ENCODE measurements at regions not wholly inside any gene's neighbourhood (a gene's known extent, or its start where the extent isn't known, plus 50 kb on each side); places are given as distances from the start of the nearest gene placed in this dataset.

DNA sequence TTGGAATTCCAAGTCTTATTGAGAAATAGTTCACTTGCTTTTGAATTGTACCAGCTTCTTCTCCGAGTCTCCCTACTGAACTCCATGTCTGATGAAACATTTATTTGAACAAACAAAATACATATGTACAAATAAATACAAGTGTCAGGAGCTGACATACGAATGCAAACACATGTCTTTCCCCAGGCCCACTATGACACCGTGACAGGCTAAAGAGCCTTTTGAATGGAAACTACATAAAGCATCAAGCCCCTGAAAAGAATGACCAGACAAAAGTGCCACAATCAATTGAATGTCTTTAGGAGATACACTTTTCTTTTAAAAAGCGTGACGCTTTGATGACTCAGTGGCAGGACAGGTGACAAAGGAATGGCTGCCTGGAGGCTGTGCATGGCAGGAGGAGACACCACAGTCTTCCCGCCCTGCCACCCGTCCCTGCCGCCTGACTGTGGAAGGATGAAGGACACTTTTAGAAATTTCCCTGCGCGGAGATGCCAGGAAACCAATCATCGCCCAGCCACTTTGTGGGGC, 112.4 kb upstream of the BNC2 start:
- intact Hi-C loops (cut with DNase I) = no loop called here
- no peak for TF ChIP-seq POLR2A (IDR thresholded peaks at IDR 0.05)
- TF ChIP-seq, protein P1, sequence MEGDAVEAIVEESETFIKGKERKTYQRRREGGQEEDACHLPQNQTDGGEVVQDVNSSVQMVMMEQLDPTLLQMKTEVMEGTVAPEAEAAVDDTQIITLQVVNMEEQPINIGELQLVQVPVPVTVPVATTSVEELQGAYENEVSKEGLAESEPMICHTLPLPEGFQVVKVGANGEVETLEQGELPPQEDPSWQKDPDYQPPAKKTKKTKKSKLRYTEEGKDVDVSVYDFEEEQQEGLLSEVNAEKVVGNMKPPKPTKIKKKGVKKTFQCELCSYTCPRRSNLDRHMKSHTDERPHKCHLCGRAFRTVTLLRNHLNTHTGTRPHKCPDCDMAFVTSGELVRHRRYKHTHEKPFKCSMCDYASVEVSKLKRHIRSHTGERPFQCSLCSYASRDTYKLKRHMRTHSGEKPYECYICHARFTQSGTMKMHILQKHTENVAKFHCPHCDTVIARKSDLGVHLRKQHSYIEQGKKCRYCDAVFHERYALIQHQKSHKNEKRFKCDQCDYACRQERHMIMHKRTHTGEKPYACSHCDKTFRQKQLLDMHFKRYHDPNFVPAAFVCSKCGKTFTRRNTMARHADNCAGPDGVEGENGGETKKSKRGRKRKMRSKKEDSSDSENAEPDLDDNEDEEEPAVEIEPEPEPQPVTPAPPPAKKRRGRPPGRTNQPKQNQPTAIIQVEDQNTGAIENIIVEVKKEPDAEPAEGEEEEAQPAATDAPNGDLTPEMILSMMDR (IDR thresholded peaks at IDR 0.05) = no peak
- ATAC-seq (no peak), DNase-seq (no peak)
- Histone ChIP-seq H3K4me3 (no peak overlapping the region), H3K36me3 (no peaks in the 10 kb centered on the region), H3K27ac (no peak overlapping the region), H3K27me3 (no peaks in the 10 kb centered on the region), H3K9me3 (no peaks in the 10 kb centered on the region), H3K4me1 (no peaks in the 10 kb centered on the region)
- WGBS (ENCODE audit: insufficient coverage, low coverage, low lambda C conversion rate, missing lambda C conversion rate) = 71% methylated on average over 11 of the region's 11 CpGs

DNA sequence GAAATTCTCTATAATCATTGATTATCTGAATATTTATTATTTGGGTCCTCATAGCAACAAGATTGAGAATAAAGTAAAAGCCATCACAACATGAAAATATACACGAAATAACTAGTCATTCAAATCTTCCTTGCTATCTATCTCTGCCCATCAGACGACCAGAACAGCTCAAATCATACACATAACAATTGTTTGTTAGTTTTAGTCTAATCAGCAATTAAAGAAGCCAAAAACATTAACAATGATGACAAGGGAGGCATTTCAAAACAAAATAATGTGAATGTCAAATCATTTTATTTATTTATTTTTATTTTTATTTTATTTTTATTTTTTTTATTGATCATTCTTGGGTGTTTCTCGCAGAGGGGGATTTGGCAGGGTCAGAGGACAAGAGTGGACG, 106.0 kb upstream of the BNC2 start:
- Histone ChIP-seq H3K27me3 (no peaks in the 10 kb centered on the region), H3K4me1 (no peaks in the 10 kb centered on the region), H3K36me3 (no peaks in the 10 kb centered on the region), H3K27ac (no peak overlapping the region), H3K9me3 (no peaks in the 10 kb centered on the region), H3K4me3 (no peak overlapping the region)
- no peak for DNase-seq
- WGBS (ENCODE audit: insufficient coverage, low coverage, low lambda C conversion rate, missing lambda C conversion rate) = 29% methylated on average over 4 of the region's 4 CpGs
- intact Hi-C loops (cut with DNase I) = no loop called here
- TF ChIP-seq, protein P1 (IDR thresholded peaks at IDR 0.05) = no peak
- TF ChIP-seq POLR2A (IDR thresholded peaks at IDR 0.05) = no peak
- no peak for ATAC-seq

DNA sequence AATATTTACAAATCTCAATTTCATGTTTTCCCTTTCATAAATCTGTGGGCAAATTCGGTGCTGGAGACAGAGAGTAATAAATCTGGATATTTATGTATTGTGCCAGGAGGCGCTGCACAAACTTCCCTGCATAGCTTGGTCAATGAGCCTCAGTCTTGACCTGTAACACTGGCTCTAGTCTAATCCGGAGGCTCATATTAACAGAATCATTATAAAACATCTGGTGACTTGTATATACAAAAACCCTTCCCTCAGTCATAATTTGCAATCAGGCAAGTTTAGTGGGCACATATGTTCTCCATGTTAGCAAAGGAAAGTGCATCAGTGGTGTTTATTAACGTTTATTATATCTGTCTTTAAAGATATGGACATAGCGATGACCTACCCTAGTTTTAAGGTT, 104.0 kb upstream of the BNC2 start:
- ATAC-seq = no peak
- H3K36me3 ChIP-seq = no peaks in the 10 kb centered on the region
- no peaks in the 10 kb centered on the region for H3K4me1 ChIP-seq
- 67% methylated on average over 5 of the region's 5 CpGs for WGBS (ENCODE audit: insufficient coverage, low coverage, low lambda C conversion rate, missing lambda C conversion rate)
- intact Hi-C loops (cut with DNase I) = no loop called here
- no peak overlapping the region for H3K27ac ChIP-seq
- no peak for DNase-seq
- H3K27me3 ChIP-seq = no peaks in the 10 kb centered on the region
- no peak overlapping the region for H3K4me3 ChIP-seq
- no peaks in the 10 kb centered on the region for H3K9me3 ChIP-seq
- TF ChIP-seq, protein P1 (IDR thresholded peaks at IDR 0.05) = no peak
- TF ChIP-seq POLR2A (IDR thresholded peaks at IDR 0.05) = no peak

DNA sequence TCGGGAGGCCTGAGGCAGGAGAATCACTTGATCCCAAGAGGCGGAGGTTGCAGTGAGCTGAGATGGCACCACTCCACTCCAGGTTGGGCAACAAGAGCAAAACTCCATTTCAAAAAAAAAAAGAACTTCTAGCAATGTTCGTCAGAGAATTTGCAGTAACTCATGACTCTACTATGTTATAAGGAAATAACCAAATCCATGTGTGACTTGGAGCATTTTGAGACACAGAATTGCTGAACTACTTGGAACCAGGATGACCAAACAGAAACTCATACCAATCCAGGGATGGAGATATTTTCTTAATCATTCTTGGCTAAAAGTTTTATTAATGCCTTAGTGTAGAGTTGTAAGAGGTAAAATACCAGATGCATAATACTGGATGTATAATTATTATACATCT, 99.9 kb upstream of the BNC2 start:
- TF ChIP-seq, protein P1 (IDR thresholded peaks at IDR 0.05) = no peak
- no peak for TF ChIP-seq POLR2A (IDR thresholded peaks at IDR 0.05)
- no peaks in the 10 kb centered on the region for H3K36me3 ChIP-seq
- DNase-seq (no peak), ATAC-seq (no peak)
- WGBS (ENCODE audit: insufficient coverage, low coverage, low lambda C conversion rate, missing lambda C conversion rate) = 44% methylated on average over 2 of the region's 3 CpGs
- no peak overlapping the region for H3K4me3 ChIP-seq
- H3K9me3 ChIP-seq = no peaks in the 10 kb centered on the region
- no peaks in the 10 kb centered on the region for H3K4me1 ChIP-seq
- no peaks in the 10 kb centered on the region for H3K27me3 ChIP-seq
- intact Hi-C loops (cut with DNase I) = no loop called here
- no peak overlapping the region for H3K27ac ChIP-seq

DNA sequence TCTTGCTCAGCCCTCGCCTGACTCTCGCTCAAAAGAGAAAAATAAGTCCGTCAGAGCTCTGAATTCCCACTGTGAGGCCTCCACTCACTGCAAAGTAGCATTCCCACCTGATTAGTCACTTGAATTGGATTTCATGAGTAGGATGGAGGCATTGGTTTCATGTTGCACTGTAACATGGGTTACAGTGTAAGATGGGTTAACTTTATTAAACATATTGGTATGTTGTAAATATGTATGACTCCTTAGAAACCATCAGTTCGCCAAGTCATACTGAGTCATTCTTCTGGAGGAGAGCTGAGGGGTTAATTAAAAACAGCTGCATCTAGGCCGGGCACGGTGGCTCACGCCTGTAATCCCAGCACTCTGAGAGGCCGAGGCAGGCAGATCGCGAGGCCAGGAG, 93.8 kb upstream of the BNC2 start:
- 85% methylated on average over 6 of the region's 10 CpGs for WGBS (ENCODE audit: insufficient coverage, low coverage, low lambda C conversion rate, missing lambda C conversion rate)
- Histone ChIP-seq H3K27me3 (no peaks in the 10 kb centered on the region), H3K9me3 (no peaks in the 10 kb centered on the region), H3K4me1 (no peaks in the 10 kb centered on the region), H3K27ac (no peak overlapping the region), H3K4me3 (no peak overlapping the region), H3K36me3 (no peaks in the 10 kb centered on the region)
- TF ChIP-seq, protein P1 (IDR thresholded peaks at IDR 0.05) = no peak
- TF ChIP-seq POLR2A (IDR thresholded peaks at IDR 0.05) = no peak
- ATAC-seq = no peak
- intact Hi-C loops (cut with DNase I) = no loop called here
- no peak for DNase-seq

All from right lobe of liver (tissue), 6 donors.